Glutamatergic neuron (in vitro differentiated cells): ENCODE measurements at regions not wholly inside any gene's neighbourhood (a gene's known extent, or its start where the extent isn't known, plus 50 kb on each side); places are given as distances from the start of the nearest gene placed in this dataset.

Experiments
- DNase-seq: peaks from one replicate; pipeline ENCODE4 v3.0.0; 2022
- H3K27ac Mint-ChIP-seq: one replicate; pipeline ENCODE4 v1.8.0; 2020; ENCODE audit warnings: mild to moderate bottlenecking, mixed read lengths, inconsistent platforms; ENCODE audit not compliant: unreplicated experiment
- H3K27me3 Mint-ChIP-seq: one replicate; pipeline ENCODE4 v1.8.0; 2020; ENCODE audit warnings: mild to moderate bottlenecking, moderate library complexity, mixed read lengths, inconsistent platforms; ENCODE audit not compliant: unreplicated experiment
- H3K36me3 Mint-ChIP-seq: one replicate; pipeline ENCODE4 v1.8.0; 2020; ENCODE audit warnings: mild to moderate bottlenecking, mixed read lengths, inconsistent platforms; ENCODE audit not compliant: unreplicated experiment
- H3K4me1 Mint-ChIP-seq: one replicate; pipeline ENCODE4 v1.8.0; 2020; ENCODE audit warnings: mild to moderate bottlenecking, low read depth, mixed read lengths, inconsistent platforms; ENCODE audit not compliant: unreplicated experiment
- H3K4me3 Mint-ChIP-seq: one replicate; pipeline ENCODE4 v1.8.0; 2020; ENCODE audit warnings: mild to moderate bottlenecking, mixed read lengths, inconsistent platforms; ENCODE audit not compliant: unreplicated experiment
- H3K9me3 Mint-ChIP-seq: one replicate; pipeline ENCODE4 v1.8.0; 2020; ENCODE audit warnings: mild to moderate bottlenecking, moderate library complexity, mixed read lengths, inconsistent platforms; ENCODE audit not compliant: unreplicated experiment
- CTCF ChIP-seq: fragments of 200-600 bp; sonication (generic); IDR thresholded peaks from one replicate; pipeline ENCODE4 v1.5.0; 2021; ENCODE audit not compliant: partially characterized antibody, unreplicated experiment

GRCh38 chr2:199581935-199582360, 124.2 kb upstream of the SATB2 start:
- Mint-ChIP-seq H3K36me3 (no peaks in the 10 kb centered on the region), H3K4me1 (peaks cover 10% of the 10 kb centered on the region), H3K27me3 (no peaks in the 10 kb centered on the region), H3K4me3 (peak overlapping the region; percentile 49), H3K9me3 (no peaks in the 10 kb centered on the region), H3K27ac (no peak overlapping the region)
- no peak for TF ChIP-seq CTCF
- no peak for DNase-seq

DNA sequence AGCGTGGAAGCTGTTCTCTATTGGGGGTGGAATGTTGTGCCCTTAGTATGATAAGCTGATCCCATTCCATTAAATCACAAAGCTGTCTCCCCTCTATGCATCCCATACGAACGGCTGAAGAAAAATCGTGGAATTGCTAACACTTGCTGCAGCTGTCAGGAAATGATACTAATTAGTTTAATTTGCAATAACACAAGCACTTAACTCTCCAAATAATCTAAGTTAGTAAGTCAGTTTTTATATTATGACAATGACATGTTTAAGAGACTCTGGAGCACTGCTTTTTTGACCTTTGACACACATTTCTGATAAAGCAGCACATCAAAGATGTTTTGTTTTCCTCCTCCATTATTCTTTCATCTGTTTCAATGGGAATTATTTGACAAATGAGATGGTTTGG, 123.7 kb upstream of the SATB2 start:
- Mint-ChIP-seq H3K27me3 (no peaks in the 10 kb centered on the region), H3K27ac (no peak overlapping the region), H3K4me1 (peaks cover 10% of the 10 kb centered on the region), H3K9me3 (no peaks in the 10 kb centered on the region), H3K36me3 (no peaks in the 10 kb centered on the region), H3K4me3 (no peak overlapping the region)
- no peak for DNase-seq
- no peak for TF ChIP-seq CTCF

- no peak for TF ChIP-seq CTCF
- H3K4me1 Mint-ChIP-seq, result no peaks in the 10 kb centered on the region
- no peaks in the 10 kb centered on the region for H3K27me3 Mint-ChIP-seq
- no peak overlapping the region for H3K27ac Mint-ChIP-seq
- DNase-seq, result no peak
- no peak overlapping the region for H3K4me3 Mint-ChIP-seq
- H3K36me3 Mint-ChIP-seq, result no peaks in the 10 kb centered on the region
- H3K9me3 Mint-ChIP-seq, result no peaks in the 10 kb centered on the region
These were observed 117.7 kb upstream of the SATB2 start for GRCh38 chr2:199575416-199575815.

GRCh38 chr2:199572571-199572970, 114.8 kb upstream of the SATB2 start:
- H3K9me3 Mint-ChIP-seq, result no peaks in the 10 kb centered on the region
- no peaks in the 10 kb centered on the region for H3K4me1 Mint-ChIP-seq
- no peaks in the 10 kb centered on the region for H3K36me3 Mint-ChIP-seq
- no peaks in the 10 kb centered on the region for H3K27me3 Mint-ChIP-seq
- TF ChIP-seq CTCF, result no peak
- no peak for DNase-seq
- H3K4me3 Mint-ChIP-seq, result no peak overlapping the region
- H3K27ac Mint-ChIP-seq, result no peak overlapping the region

DNA sequence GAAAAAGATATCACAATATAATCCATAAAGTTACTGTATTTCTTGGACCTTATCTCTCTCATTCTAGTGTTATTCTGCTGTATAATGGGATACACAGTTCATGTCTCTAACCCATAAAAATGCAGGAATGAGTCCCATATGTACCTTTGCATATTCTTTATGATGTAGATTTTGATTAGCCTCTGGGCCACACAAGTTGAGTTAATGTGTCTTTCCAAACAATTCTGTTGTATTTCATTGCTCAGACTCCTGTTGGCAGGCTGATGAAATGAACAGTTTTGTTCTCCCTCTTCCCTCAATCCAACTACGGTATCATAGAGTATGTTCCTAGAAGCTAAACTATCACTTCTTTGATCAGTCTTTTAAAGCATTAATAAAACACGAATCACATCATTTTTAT, 113.2 kb upstream of the SATB2 start:
- no peaks in the 10 kb centered on the region for H3K4me1 Mint-ChIP-seq
- no peak for DNase-seq
- H3K27ac Mint-ChIP-seq, result no peak overlapping the region
- no peak overlapping the region for H3K4me3 Mint-ChIP-seq
- no peak for TF ChIP-seq CTCF
- H3K27me3 Mint-ChIP-seq, result no peaks in the 10 kb centered on the region
- no peaks in the 10 kb centered on the region for H3K9me3 Mint-ChIP-seq
- H3K36me3 Mint-ChIP-seq, result no peaks in the 10 kb centered on the region
